ENCODE measurements at regions not wholly inside any gene's neighbourhood (a gene's known extent, or its start where the extent isn't known, plus 50 kb on each side); places are given as distances from the start of the nearest gene placed in this dataset.

DNA sequence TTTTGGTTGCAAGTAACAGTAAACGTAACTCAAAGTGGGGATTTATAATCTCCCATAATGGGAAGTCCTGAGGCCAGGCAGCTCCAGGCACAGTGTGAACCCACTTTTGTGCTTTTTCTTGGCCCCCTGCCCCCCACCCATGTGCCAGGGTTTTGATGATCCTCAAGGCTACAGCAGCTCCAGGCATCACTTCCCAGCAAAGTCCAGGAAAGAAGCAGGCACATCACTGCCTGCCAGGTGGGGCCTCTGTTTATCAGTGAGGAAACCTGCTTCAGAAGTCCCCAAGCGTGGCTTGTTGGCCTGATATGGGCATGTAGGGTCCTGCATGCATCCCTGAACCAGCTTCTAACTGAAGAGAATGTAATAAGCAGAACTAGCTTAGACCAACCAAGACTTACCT, 299.2 kb upstream of the SKOR2 start:
- DNase-seq = no peak
- Histone ChIP-seq H3F3A (ENCODE audit: insufficient read depth, low read depth) (no peaks in the 10 kb centered on the region), H2AFZ (no peak overlapping the region), H3K27me3 (ENCODE audit: insufficient read depth, low read depth) (peaks cover 48% of the 10 kb centered on the region), H3K9me2 (ENCODE audit: insufficient read depth) (no peaks in the 10 kb centered on the region), H3K27ac (no peak overlapping the region), H3K4me1 (replicated peaks; ENCODE audit: insufficient read depth) (no peaks in the 10 kb centered on the region), H3K36me3 (ENCODE audit: low read depth) (no peaks in the 10 kb centered on the region), H3K79me2 (ENCODE audit: low read depth) (no peaks in the 10 kb centered on the region), H3K4me2 (no peak overlapping the region), H3K9me3 (ENCODE audit: insufficient read depth, low read depth) (no peaks in the 10 kb centered on the region), H4K20me1 (ENCODE audit: insufficient read depth) (no peaks in the 10 kb centered on the region), H3K4me3 (no peak overlapping the region)
- ChIA-PET CTCF (no interaction called here), POLR2A (ENCODE audit: unreplicated experiment) (no interaction called here)
- no TSS peak for BruUV-seq (replicated peaks)
- intact Hi-C loops (cut with micrococcal nuclease; ENCODE audit: unreplicated experiment) = no loop called here
- TF ChIP-seq EZH2 (IDR thresholded peaks at IDR 0.05; ENCODE audit: low read depth) = no peak
- TF ChIP-seq, protein P1, sequence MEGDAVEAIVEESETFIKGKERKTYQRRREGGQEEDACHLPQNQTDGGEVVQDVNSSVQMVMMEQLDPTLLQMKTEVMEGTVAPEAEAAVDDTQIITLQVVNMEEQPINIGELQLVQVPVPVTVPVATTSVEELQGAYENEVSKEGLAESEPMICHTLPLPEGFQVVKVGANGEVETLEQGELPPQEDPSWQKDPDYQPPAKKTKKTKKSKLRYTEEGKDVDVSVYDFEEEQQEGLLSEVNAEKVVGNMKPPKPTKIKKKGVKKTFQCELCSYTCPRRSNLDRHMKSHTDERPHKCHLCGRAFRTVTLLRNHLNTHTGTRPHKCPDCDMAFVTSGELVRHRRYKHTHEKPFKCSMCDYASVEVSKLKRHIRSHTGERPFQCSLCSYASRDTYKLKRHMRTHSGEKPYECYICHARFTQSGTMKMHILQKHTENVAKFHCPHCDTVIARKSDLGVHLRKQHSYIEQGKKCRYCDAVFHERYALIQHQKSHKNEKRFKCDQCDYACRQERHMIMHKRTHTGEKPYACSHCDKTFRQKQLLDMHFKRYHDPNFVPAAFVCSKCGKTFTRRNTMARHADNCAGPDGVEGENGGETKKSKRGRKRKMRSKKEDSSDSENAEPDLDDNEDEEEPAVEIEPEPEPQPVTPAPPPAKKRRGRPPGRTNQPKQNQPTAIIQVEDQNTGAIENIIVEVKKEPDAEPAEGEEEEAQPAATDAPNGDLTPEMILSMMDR (conservative IDR thresholded peaks at IDR 0.05) = no peak

DNA sequence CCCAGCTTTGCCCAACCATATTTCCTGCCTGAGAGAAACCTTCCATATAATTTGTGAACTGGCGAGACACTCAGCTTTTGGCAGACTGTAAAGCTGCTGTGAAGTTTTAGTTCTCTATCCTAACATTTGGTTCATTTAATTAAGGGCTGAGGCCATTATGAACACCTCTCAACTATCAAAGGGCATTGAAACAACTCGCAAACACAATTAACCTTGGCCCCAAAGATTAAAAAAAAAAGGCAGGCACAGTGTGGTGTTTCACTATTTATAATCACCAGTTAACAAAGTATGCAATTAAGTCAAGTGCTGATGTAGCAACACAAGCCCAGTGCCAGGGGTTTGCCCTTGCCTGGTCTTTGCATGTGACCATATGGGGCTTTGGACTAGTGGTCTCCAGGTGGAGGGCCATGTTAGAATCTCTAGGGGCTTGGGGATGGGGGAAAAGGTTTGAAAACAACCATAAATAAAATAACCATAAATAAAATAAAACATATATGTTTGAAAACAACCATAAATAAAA, 297.6 kb upstream of the SKOR2 start:
- BruUV-seq (replicated peaks) = no TSS peak
- Histone ChIP-seq H3K27me3 (ENCODE audit: insufficient read depth, low read depth) (peaks cover 49% of the 10 kb centered on the region), H3K79me2 (ENCODE audit: low read depth) (no peaks in the 10 kb centered on the region), H3K27ac (no peak overlapping the region), H2AFZ (no peak overlapping the region), H3K9me3 (ENCODE audit: insufficient read depth, low read depth) (no peaks in the 10 kb centered on the region), H3F3A (ENCODE audit: insufficient read depth, low read depth) (no peaks in the 10 kb centered on the region), H3K4me2 (no peak overlapping the region), H3K9me2 (ENCODE audit: insufficient read depth) (no peaks in the 10 kb centered on the region), H3K4me1 (replicated peaks; ENCODE audit: insufficient read depth) (no peaks in the 10 kb centered on the region), H3K4me3 (no peak overlapping the region), H3K36me3 (ENCODE audit: low read depth) (no peaks in the 10 kb centered on the region), H4K20me1 (ENCODE audit: insufficient read depth) (no peaks in the 10 kb centered on the region)
- intact Hi-C loops (cut with micrococcal nuclease; ENCODE audit: unreplicated experiment) = no loop called here
- TF ChIP-seq, protein P1 (conservative IDR thresholded peaks at IDR 0.05) = no peak
- TF ChIP-seq EZH2 (IDR thresholded peaks at IDR 0.05; ENCODE audit: low read depth) = no peak
- CTCF ChIA-PET = no interaction called here
- no peak for DNase-seq
- POLR2A ChIA-PET (ENCODE audit: unreplicated experiment) = no interaction called here

DNA sequence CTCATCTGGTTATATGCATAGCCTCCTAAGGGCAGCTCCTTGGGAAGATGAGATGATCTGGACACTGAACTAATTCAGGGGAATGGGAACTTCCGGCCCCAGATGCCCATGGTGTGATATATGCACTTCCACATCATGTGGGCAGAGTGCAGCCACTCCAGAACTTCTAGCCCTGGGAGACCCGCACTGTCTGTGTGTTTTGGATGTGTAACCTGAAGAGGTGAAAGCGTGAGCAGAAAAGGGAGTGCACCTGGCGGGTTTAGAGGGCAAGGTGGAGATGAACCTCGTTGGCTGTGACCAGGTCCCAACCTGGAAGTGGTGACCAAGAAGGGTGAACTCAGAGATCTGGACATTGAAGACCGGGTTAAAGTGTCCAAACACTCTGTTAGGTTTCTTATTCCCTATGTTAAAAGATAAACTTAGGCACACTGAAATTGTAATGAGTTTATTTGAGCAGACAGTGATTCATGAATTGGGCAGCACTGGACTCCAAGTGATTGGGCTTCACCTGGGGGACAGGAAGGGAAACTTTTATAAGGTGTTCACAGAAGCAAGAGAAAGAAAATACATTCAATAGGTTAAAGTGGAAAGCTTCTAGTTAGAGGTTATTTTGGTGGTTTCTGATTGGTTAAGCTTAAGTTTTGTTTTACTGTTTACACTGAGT, 296.2 kb upstream of the SKOR2 start:
- Histone ChIP-seq H4K20me1 (ENCODE audit: insufficient read depth) (no peaks in the 10 kb centered on the region), H3F3A (ENCODE audit: insufficient read depth, low read depth) (no peaks in the 10 kb centered on the region), H3K27ac (no peak overlapping the region), H3K4me3 (no peak overlapping the region), H3K9me2 (ENCODE audit: insufficient read depth) (no peaks in the 10 kb centered on the region), H3K27me3 (ENCODE audit: insufficient read depth, low read depth) (peaks cover 49% of the 10 kb centered on the region), H3K4me2 (no peak overlapping the region), H3K4me1 (replicated peaks; ENCODE audit: insufficient read depth) (no peaks in the 10 kb centered on the region), H3K36me3 (ENCODE audit: low read depth) (no peaks in the 10 kb centered on the region), H2AFZ (no peak overlapping the region), H3K9me3 (ENCODE audit: insufficient read depth, low read depth) (no peaks in the 10 kb centered on the region), H3K79me2 (ENCODE audit: low read depth) (no peaks in the 10 kb centered on the region)
- intact Hi-C loops (cut with micrococcal nuclease; ENCODE audit: unreplicated experiment) = no loop called here
- CTCF ChIA-PET = no interaction called here
- no TSS peak for BruUV-seq (replicated peaks)
- POLR2A ChIA-PET (ENCODE audit: unreplicated experiment) = no interaction called here
- TF ChIP-seq, protein P1 (conservative IDR thresholded peaks at IDR 0.05) = no peak
- no peak for TF ChIP-seq EZH2 (IDR thresholded peaks at IDR 0.05; ENCODE audit: low read depth)
- no peak for DNase-seq
